ENCODE measurements at regions not wholly inside any gene's neighbourhood (a gene's known extent, or its start where the extent isn't known, plus 50 kb on each side); places are given as distances from the start of the nearest gene placed in this dataset.

- TF ChIP-seq CTCF (IDR thresholded peaks at IDR 0.05) (no peak), ZFX (IDR thresholded peaks at IDR 0.05; ENCODE audit: borderline replicate concordance) (no peak)
Measured at GRCh38 chr5:61264273-61264661, 67.8 kb upstream of the ZSWIM6 start.

Data from 22Rv1 (cell line).